ENCODE measurements at regions not wholly inside any gene's neighbourhood (a gene's known extent, or its start where the extent isn't known, plus 50 kb on each side); places are given as distances from the start of the nearest gene placed in this dataset.

DNA sequence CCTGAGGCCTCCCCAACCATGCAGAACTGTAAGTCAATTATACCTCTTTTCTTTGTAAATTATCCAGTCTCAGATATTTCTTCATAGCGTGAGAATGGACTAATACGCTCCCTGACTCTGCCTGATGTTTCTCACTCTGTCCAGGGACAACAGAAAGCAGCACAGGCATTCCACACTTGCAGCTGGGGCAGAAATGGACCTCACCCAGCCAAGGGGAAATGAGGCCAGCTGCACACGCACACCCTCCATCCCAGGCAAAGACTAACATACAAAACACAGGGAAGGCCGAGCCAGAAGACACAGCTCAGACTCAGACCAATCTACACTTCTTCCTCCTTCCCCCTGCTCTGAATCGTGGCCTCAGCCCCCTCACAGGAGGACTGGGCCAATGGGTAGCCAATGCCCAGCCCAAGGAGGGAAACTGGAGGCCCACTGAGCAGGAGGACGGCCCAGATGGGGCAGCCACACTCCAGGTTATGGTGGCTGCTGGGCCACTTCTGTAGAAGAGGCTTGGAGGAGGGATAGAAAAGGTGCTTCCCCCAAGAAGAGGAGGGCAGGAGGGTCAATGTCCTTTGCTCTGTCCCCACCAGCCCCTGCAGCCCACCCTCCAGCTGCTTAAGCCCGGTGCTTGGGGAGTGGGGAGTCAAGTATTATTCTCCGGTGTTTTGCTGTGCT, 228.4 kb downstream of the NPHP4 start:
- TF ChIP-seq, protein P1, sequence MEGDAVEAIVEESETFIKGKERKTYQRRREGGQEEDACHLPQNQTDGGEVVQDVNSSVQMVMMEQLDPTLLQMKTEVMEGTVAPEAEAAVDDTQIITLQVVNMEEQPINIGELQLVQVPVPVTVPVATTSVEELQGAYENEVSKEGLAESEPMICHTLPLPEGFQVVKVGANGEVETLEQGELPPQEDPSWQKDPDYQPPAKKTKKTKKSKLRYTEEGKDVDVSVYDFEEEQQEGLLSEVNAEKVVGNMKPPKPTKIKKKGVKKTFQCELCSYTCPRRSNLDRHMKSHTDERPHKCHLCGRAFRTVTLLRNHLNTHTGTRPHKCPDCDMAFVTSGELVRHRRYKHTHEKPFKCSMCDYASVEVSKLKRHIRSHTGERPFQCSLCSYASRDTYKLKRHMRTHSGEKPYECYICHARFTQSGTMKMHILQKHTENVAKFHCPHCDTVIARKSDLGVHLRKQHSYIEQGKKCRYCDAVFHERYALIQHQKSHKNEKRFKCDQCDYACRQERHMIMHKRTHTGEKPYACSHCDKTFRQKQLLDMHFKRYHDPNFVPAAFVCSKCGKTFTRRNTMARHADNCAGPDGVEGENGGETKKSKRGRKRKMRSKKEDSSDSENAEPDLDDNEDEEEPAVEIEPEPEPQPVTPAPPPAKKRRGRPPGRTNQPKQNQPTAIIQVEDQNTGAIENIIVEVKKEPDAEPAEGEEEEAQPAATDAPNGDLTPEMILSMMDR (conservative IDR thresholded peaks at IDR 0.05; ENCODE audit: low read length): no peak
- H3K4me3 ChIP-seq (ENCODE audit: low read length): no peak overlapping the region
- no peak for DNase-seq (ENCODE audit: low read depth)

DNA sequence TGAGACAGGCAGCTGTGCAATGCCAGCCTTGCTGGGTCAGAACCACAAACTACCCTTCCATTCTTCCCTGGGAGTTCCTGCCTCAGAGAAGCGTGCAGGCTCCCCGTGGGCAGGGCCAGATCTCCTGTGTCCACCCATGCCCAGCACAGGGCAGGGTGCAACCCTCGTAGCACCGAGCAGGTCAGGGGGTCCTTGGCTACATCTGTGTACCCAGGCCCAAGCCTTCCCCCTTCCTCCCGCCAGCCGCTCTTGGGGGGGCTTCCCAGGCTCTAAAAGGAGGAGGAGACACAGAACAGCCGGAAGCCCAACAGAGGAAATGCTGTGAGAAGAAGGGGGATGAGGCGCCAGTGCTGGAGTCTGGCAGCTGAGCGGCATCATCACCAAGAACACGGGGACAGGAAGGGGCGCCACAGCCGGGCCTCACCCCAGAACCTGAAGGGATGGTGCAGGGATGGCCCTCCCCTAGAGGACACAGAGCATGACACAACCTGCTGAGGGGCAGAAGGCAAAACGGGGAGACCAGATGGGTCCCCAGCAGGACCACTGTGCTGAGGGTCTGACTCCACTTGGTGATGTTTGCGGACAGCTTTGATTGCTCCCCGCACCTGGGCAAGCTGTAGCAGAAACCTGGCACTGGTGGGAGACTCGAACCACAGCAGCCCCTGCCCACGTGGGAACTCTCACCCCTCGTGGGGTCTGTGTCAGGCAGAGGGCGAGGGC, 233.2 kb downstream of the NPHP4 start:
- no peak overlapping the region for H3K4me3 ChIP-seq (ENCODE audit: low read length)
- TF ChIP-seq, protein P1 (conservative IDR thresholded peaks at IDR 0.05; ENCODE audit: low read length): no peak
- no peak for DNase-seq (ENCODE audit: low read depth)

DNA sequence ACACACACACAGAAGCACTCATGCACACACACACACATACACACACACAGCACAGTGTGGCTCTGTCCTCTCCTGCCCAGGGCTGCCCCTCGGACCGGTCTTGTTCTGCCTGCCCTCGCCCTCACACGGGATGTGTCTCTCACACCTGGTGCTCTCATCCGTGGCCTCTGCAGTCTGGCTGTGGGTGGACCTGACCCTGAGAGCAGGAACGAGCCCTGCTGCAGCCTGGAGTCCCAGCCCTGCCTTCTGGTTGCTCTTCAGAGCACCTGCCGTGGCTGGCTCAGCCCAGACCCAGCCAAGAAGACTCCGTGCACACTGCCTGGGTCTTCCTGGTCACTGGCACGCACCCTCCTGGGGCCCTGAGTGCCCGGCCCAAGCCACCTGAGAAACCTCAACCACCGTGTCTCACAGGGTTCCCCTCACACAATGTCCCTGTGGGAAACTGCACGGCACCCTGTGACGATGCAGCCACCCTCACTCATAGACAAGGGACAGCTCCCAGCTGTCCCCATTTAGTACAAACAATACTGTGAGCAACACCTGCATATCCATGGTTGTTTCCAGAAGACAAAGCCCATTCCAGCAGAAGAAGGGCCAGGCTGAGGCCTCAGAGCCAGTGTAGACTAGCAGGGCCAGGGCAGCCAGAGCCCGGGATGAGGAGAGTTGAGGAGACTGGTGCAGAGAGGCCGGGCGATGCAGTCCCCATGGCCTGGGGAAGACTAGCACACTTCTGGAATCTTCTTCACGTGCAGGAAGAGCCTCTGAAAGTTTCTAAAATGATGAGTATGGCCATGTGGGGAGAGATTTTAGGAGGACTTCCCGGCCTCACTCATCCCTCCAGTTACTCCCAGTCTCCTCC, 234.0 kb downstream of the NPHP4 start:
- no peak overlapping the region for H3K4me3 ChIP-seq (ENCODE audit: low read length)
- DNase-seq (ENCODE audit: low read depth): no peak
- TF ChIP-seq, protein P1 (conservative IDR thresholded peaks at IDR 0.05; ENCODE audit: low read length): no peak

DNA sequence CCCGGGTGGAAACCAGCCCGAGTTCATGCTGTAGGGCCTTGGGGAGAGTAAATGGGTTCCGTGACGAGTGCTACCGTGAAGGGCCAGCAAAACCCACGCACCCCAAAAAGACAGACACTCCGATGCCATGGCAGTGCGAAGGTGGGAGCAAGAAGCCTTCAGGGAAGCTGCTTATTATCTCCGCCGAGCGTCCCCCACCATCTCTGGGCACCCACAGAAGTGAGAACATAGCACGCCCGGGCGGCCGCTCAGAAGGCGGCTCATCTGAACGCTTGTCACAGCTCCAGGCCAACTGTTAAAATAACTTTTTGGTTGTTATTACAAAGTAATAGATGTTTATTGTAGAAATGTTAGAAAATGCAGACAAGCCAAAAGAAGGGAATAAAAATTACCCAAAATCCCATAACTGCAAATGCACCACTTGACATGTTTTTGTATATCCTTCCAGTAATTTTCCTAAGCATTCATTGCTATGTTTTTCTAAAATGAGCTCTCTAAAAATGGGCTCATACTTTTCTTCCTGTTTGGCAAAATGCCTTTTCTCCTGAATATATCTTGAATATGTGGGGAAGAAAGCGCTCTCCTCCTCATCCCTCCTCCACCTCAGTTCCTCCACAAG, 234.9 kb downstream of the NPHP4 start:
- H3K4me3 ChIP-seq (ENCODE audit: low read length): no peak overlapping the region
- no peak for DNase-seq (ENCODE audit: low read depth)
- TF ChIP-seq, protein P1 (conservative IDR thresholded peaks at IDR 0.05; ENCODE audit: low read length): no peak

DNA sequence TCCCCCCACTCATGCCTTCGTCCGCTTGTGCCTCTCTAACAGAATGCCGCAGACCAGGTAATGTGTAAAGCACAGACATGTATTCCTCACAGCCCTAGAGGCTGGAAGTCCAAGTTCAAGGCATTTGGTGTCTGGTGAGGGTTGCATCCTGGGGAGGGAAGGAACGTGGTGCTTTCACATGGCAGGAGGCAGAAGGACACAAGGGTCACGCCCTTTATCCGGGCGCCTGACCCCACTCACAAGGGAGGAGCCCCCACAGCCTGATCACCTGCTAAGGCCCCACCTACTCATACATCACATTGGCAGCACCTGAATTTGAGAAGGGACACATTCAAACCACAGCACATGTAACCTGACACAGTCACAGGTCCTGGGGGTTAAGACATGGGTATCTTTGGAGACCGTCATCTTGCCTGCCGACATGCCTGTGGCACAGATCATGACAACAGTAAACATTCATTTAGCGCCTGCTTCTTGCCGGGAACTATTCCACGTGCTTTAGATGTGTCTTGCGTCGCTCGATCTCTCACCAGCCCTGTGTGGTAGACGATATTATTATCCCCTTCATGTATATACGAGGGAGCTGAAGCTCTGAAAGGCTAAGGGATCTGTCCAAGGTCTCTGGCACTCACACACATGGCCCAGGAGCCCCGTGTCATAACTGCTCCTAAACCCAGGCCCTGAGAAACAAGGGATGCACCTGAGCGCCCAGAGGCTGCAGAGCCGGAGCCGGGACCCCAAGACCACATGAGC, 235.6 kb downstream of the NPHP4 start:
- no peak overlapping the region for H3K4me3 ChIP-seq (ENCODE audit: low read length)
- no peak for DNase-seq (ENCODE audit: low read depth)
- TF ChIP-seq, protein P1 (conservative IDR thresholded peaks at IDR 0.05; ENCODE audit: low read length): no peak

DNA sequence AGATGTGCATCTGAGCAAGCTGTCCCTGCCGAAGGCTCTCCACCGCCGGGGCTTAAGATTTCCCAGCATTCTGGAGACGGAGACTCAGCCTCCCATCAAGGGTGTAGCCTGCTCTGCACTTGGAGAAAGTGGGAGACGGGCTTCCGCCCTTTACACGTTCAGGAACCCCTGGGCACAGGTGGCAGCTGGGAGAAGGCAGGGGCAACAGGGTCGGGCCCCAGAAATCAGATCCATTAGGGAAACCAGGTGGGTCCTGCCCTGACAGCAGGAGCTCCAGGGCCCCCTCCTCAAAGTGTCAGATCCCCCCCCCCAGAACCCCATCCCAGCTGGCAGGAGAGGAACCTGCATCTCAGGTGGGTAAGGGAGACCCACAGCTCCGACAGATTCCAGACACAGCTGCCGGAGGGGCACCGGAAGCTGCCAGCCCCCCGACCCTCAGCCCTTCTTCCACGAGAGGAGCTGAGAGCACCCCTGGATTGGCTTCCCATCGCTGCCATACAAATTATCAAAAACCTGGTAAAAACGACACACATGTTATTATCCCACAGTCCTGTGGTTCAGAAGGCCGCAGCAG, 236.6 kb downstream of the NPHP4 start:
- DNase-seq (ENCODE audit: low read depth): no peak
- H3K4me3 ChIP-seq (ENCODE audit: low read length): no peak overlapping the region
- TF ChIP-seq, protein P1 (conservative IDR thresholded peaks at IDR 0.05; ENCODE audit: low read length): no peak
